Mesodermal cell (in vitro differentiated cells): ENCODE measurements at regions not wholly inside any gene's neighbourhood (a gene's known extent, or its start where the extent isn't known, plus 50 kb on each side); places are given as distances from the start of the nearest gene placed in this dataset.

Source experiments
- H3K27ac ChIP-seq: 2 replicates; pipeline ENCODE4 v1.7.0; 2013; ENCODE audit warnings: mild to moderate bottlenecking, low read depth, low read length, moderate library complexity; ENCODE audit not compliant: severe bottlenecking
- H3K36me3 ChIP-seq: 2 replicates; pipeline ENCODE4 v1.7.1; 2013; ENCODE audit warnings: mild to moderate bottlenecking, low read length, moderate library complexity; ENCODE audit not compliant: control insufficient read depth, insufficient read depth
- H3K4me1 ChIP-seq: one replicate; pipeline ENCODE4 v1.7.1; 2013; ENCODE audit warnings: mild to moderate bottlenecking, low read length; ENCODE audit not compliant: insufficient read depth, control insufficient read depth, poor library complexity, severe bottlenecking
- H3K4me3 ChIP-seq: 2 replicates; pipeline ENCODE4 v1.7.0; 2013; ENCODE audit warnings: low read length, control low read depth, mild to moderate bottlenecking; ENCODE audit not compliant: insufficient read depth, poor library complexity, severe bottlenecking; ENCODE audit errors: extremely low read depth
- H3K9me3 ChIP-seq: 2 replicates; pipeline ENCODE4 v1.7.1; 2013; ENCODE audit warnings: mild to moderate bottlenecking, low read length, moderate library complexity; ENCODE audit not compliant: control insufficient read depth
- WGBS, 2 experiments: methylation state at CpG; one replicate each; pipeline ENCODE4 v1.1.5; 2013; ENCODE audit warnings: missing lambda C conversion rate in 2 of 2; ENCODE audit not compliant: insufficient coverage in 2 of 2; 5-methylcytosine and 5-hydroxymethylcytosine counted together

GRCh38 chr6:165737396-165737795 lies 74.4 kb upstream of the PDE10A start:
- Histone ChIP-seq H3K9me3 (peaks cover 6% of the 10 kb centered on the region), H3K27ac (no peak overlapping the region), H3K36me3 (no peaks in the 10 kb centered on the region), H3K4me3 (no peak overlapping the region), H3K4me1 (no peaks in the 10 kb centered on the region)
- no CpG with 5 or more reads among the region's 1 CpG for WGBS, 2 experiments

- H3K9me3 ChIP-seq, result peaks cover 4% of the 10 kb centered on the region
- no peaks in the 10 kb centered on the region for H3K4me1 ChIP-seq
- H3K4me3 ChIP-seq, result no peak overlapping the region
- H3K27ac ChIP-seq, result no peak overlapping the region
- no peaks in the 10 kb centered on the region for H3K36me3 ChIP-seq
These were observed 72.0 kb upstream of the PDE10A start for GRCh38 chr6:165735065-165735464.

GRCh38 chr6:165733489-165733791 lies 70.4 kb upstream of the PDE10A start:
- 94 to 100% methylated on average over 1 of the region's 1 CpG for WGBS, 2 experiments
- Histone ChIP-seq H3K27ac (no peak overlapping the region), H3K36me3 (no peaks in the 10 kb centered on the region), H3K4me1 (no peaks in the 10 kb centered on the region), H3K4me3 (no peak overlapping the region), H3K9me3 (peaks cover 4% of the 10 kb centered on the region)

GRCh38 chr6:165732696-165733488 lies 69.9 kb upstream of the PDE10A start:
- WGBS, 2 experiments, result 83 to 87% methylated on average over 12 to 13 of the region's 15 CpGs
- no peak overlapping the region for H3K4me3 ChIP-seq
- no peak overlapping the region for H3K27ac ChIP-seq
- no peaks in the 10 kb centered on the region for H3K4me1 ChIP-seq
- H3K9me3 ChIP-seq, result peaks cover 4% of the 10 kb centered on the region
- H3K36me3 ChIP-seq, result no peaks in the 10 kb centered on the region

- Histone ChIP-seq H3K9me3 (no peaks in the 10 kb centered on the region), H3K27ac (no peak overlapping the region), H3K36me3 (no peaks in the 10 kb centered on the region), H3K4me1 (no peaks in the 10 kb centered on the region), H3K4me3 (no peak overlapping the region)
- WGBS, 2 experiments, result no CpG with 5 or more reads among the region's 1 CpG
These were observed 66.4 kb upstream of the PDE10A start for GRCh38 chr6:165729307-165729936.

GRCh38 chr6:165728216-165728615 lies 65.2 kb upstream of the PDE10A start:
- Histone ChIP-seq H3K4me3 (no peak overlapping the region), H3K36me3 (no peaks in the 10 kb centered on the region), H3K27ac (no peak overlapping the region), H3K4me1 (no peaks in the 10 kb centered on the region), H3K9me3 (no peaks in the 10 kb centered on the region)
- WGBS, 2 experiments, result 100% methylated on average over 1 of the region's 2 CpGs

GRCh38 chr6:165726965-165727381 lies 63.9 kb upstream of the PDE10A start:
- Histone ChIP-seq H3K27ac (no peak overlapping the region), H3K9me3 (no peaks in the 10 kb centered on the region), H3K4me1 (no peaks in the 10 kb centered on the region), H3K36me3 (no peaks in the 10 kb centered on the region), H3K4me3 (no peak overlapping the region)
- 77 to 84% methylated on average over 22 to 23 of the region's 23 CpGs for WGBS, 2 experiments

- H3K9me3 ChIP-seq, result no peaks in the 10 kb centered on the region
- no peaks in the 10 kb centered on the region for H3K36me3 ChIP-seq
- no peak overlapping the region for H3K4me3 ChIP-seq
- no peaks in the 10 kb centered on the region for H3K4me1 ChIP-seq
- no peak overlapping the region for H3K27ac ChIP-seq
- WGBS, 2 experiments, result 90 to 97% methylated on average over 17 to 23 of the region's 25 CpGs
These were observed 63.3 kb upstream of the PDE10A start for GRCh38 chr6:165726290-165726875.

GRCh38 chr6:165725201-165725600 lies 62.2 kb upstream of the PDE10A start:
- H3K27ac ChIP-seq, result no peak overlapping the region
- H3K36me3 ChIP-seq, result no peaks in the 10 kb centered on the region
- H3K4me1 ChIP-seq, result no peaks in the 10 kb centered on the region
- H3K9me3 ChIP-seq, result no peaks in the 10 kb centered on the region
- no peak overlapping the region for H3K4me3 ChIP-seq
- WGBS, 2 experiments, result 88 to 95% methylated on average over 4 to 6 of the region's 7 CpGs

- WGBS, 2 experiments, result 83 to 92% methylated on average over 7 to 9 of the region's 9 CpGs
- no peak overlapping the region for H3K27ac ChIP-seq
- H3K4me1 ChIP-seq, result peaks cover 8% of the 10 kb centered on the region
- no peaks in the 10 kb centered on the region for H3K9me3 ChIP-seq
- no peak overlapping the region for H3K4me3 ChIP-seq
- H3K36me3 ChIP-seq, result no peaks in the 10 kb centered on the region
These were observed 60.3 kb upstream of the PDE10A start for GRCh38 chr6:165723326-165723725.

GRCh38 chr6:165722022-165722421 lies 59.0 kb upstream of the PDE10A start:
- 90 to 95% methylated on average over 3 of the region's 4 CpGs for WGBS, 2 experiments
- H3K4me1 ChIP-seq, result peaks cover 11% of the 10 kb centered on the region
- no peak overlapping the region for H3K4me3 ChIP-seq
- H3K27ac ChIP-seq, result no peak overlapping the region
- H3K36me3 ChIP-seq, result no peaks in the 10 kb centered on the region
- H3K9me3 ChIP-seq, result no peaks in the 10 kb centered on the region
